Peyer's patch (tissue), 4 donors: ENCODE measurements at regions not wholly inside any gene's neighbourhood (a gene's known extent, or its start where the extent isn't known, plus 50 kb on each side); places are given as distances from the start of the nearest gene placed in this dataset.

Source experiments
- CTCF ChIP-seq, 6 experiments: fragments of 450-650 bp in 4 of 6; fragments of 200-600 bp in 2 of 6; sonication (generic) in 1 of 6; IDR thresholded peaks; one replicate each; pipeline ENCODE4 v1.5.1; 2017 to 2019; ENCODE audit warnings: antibody characterized with exemption in 6 of 6, mild to moderate bottlenecking in 3 of 6, moderate library complexity in 1 of 6
- POLR2A ChIP-seq, 2 donors: fragments of 450-650 bp; IDR thresholded peaks; one replicate each; pipeline ENCODE4 v1.5.1; 2017; ENCODE audit warnings: antibody characterized with exemption in 2 of 2, mild to moderate bottlenecking in 2 of 2, moderate library complexity in 2 of 2

GRCh38 chr20:55160037-55160436 lies 684.6 kb downstream of the DOK5 start:
- no peak for TF ChIP-seq CTCF (IDR thresholded peaks at IDR 0.05)
- no peak for TF ChIP-seq POLR2A (IDR thresholded peaks at IDR 0.05)
